Stimulated activated naive CD8-positive, alpha-beta T cell treated with anti-CD3 and anti-CD28 coated beads, Interleukin-15, amount 100 ng/mL, for 72 hours (primary cell): ENCODE measurements at regions not wholly inside any gene's neighbourhood (a gene's known extent, or its start where the extent isn't known, plus 50 kb on each side); places are given as distances from the start of the nearest gene placed in this dataset.

Experiments
- ATAC-seq: fragments of 150-1000 bp; cut with Tn5 transposase; 2 replicates; pipeline ENCODE4 v1.10.0; 2021; ENCODE audit warnings: mild to moderate bottlenecking, moderate library complexity
- DNase-seq, 2 donors: peaks; one replicate each; pipeline ENCODE4 v3.0.0; 2021 to 2022
- H3K27ac Mint-ChIP-seq, 2 donors: one replicate each; pipeline ENCODE4 v1.8.0; 2022; ENCODE audit warnings: mild to moderate bottlenecking in 2 of 2, mixed read lengths in 2 of 2, moderate library complexity in 2 of 2
- H3K27me3 Mint-ChIP-seq: one replicate; pipeline ENCODE4 v1.8.0; 2022; ENCODE audit warnings: mixed read lengths
- H3K4me1 Mint-ChIP-seq: one replicate; pipeline ENCODE4 v1.8.0; 2022; ENCODE audit warnings: mild to moderate bottlenecking, mixed read lengths
- H3K4me3 Mint-ChIP-seq, 2 donors: one replicate each; pipeline ENCODE4 v1.8.0; 2022; ENCODE audit warnings: mild to moderate bottlenecking in 2 of 2, mixed read lengths in 2 of 2, moderate library complexity in 1 of 2
- H3K9me3 Mint-ChIP-seq, 2 donors: one replicate each; pipeline ENCODE4 v1.8.0; 2022; ENCODE audit warnings: mixed read lengths in 2 of 2

GRCh38 chr3:176513604-176514003, 683.7 kb downstream of the TBL1XR1 start:
- H3K4me3 Mint-ChIP-seq = no peak overlapping the region
- H3K9me3 Mint-ChIP-seq = peaks cover 32 to 36% of the 10 kb centered on the region in 2 donors
- no peak overlapping the region for H3K27ac Mint-ChIP-seq
- no peaks in the 10 kb centered on the region for H3K4me1 Mint-ChIP-seq
- no peaks in the 10 kb centered on the region for H3K27me3 Mint-ChIP-seq
- DNase-seq (peak; percentile 3 to 9), ATAC-seq (no peak)

- DNase-seq (no peak), ATAC-seq (no peak)
- no peak overlapping the region for H3K27ac Mint-ChIP-seq
- no peak overlapping the region for H3K4me3 Mint-ChIP-seq
- no peaks in the 10 kb centered on the region for H3K27me3 Mint-ChIP-seq
- no peaks in the 10 kb centered on the region for H3K4me1 Mint-ChIP-seq
- peaks cover 32 to 40% of the 10 kb centered on the region in 2 donors for H3K9me3 Mint-ChIP-seq
Observed at GRCh38 chr3:176512037-176512436, 685.2 kb downstream of the TBL1XR1 start.

GRCh38 chr3:176510097-176510496, 687.2 kb downstream of the TBL1XR1 start:
- DNase-seq = no peak
- no peak for ATAC-seq
- H3K9me3 Mint-ChIP-seq = peaks cover 26 to 39% of the 10 kb centered on the region in 2 donors
- H3K27me3 Mint-ChIP-seq = no peaks in the 10 kb centered on the region
- no peaks in the 10 kb centered on the region for H3K4me1 Mint-ChIP-seq
- no peak overlapping the region for H3K27ac Mint-ChIP-seq
- no peak overlapping the region for H3K4me3 Mint-ChIP-seq

- no peaks in the 10 kb centered on the region for H3K27me3 Mint-ChIP-seq
- H3K4me1 Mint-ChIP-seq = no peaks in the 10 kb centered on the region
- H3K4me3 Mint-ChIP-seq = no peak overlapping the region
- H3K9me3 Mint-ChIP-seq = peaks cover 0 to 7% of the 10 kb centered on the region in 2 donors
- no peak for ATAC-seq
- no peak overlapping the region for H3K27ac Mint-ChIP-seq
- DNase-seq = no peak
Observed at GRCh38 chr3:176505878-176506621, 691.2 kb downstream of the TBL1XR1 start.

- DNase-seq (no peak), ATAC-seq (no peak)
- no peak overlapping the region for H3K4me3 Mint-ChIP-seq
- no peak overlapping the region for H3K27ac Mint-ChIP-seq
- H3K4me1 Mint-ChIP-seq = no peaks in the 10 kb centered on the region
- no peaks in the 10 kb centered on the region for H3K9me3 Mint-ChIP-seq
- H3K27me3 Mint-ChIP-seq = no peaks in the 10 kb centered on the region
Observed at GRCh38 chr3:176491084-176491483, 706.2 kb downstream of the TBL1XR1 start.

GRCh38 chr3:176490357-176490756, 706.9 kb downstream of the TBL1XR1 start:
- no peaks in the 10 kb centered on the region for H3K27me3 Mint-ChIP-seq
- ATAC-seq (no peak), DNase-seq (no peak)
- no peak overlapping the region for H3K27ac Mint-ChIP-seq
- no peaks in the 10 kb centered on the region for H3K9me3 Mint-ChIP-seq
- no peak overlapping the region for H3K4me3 Mint-ChIP-seq
- H3K4me1 Mint-ChIP-seq = no peaks in the 10 kb centered on the region

- H3K27ac Mint-ChIP-seq = no peak overlapping the region
- H3K4me1 Mint-ChIP-seq = no peaks in the 10 kb centered on the region
- peaks cover 13 to 25% of the 10 kb centered on the region in 2 donors for H3K9me3 Mint-ChIP-seq
- H3K4me3 Mint-ChIP-seq = no peak overlapping the region
- no peak for DNase-seq
- no peaks in the 10 kb centered on the region for H3K27me3 Mint-ChIP-seq
- no peak for ATAC-seq
Observed at GRCh38 chr3:176479248-176479647, 718.0 kb downstream of the TBL1XR1 start.

GRCh38 chr3:176469694-176470205, 727.5 kb downstream of the TBL1XR1 start:
- no peaks in the 10 kb centered on the region for H3K27me3 Mint-ChIP-seq
- no peak overlapping the region for H3K27ac Mint-ChIP-seq
- no peak overlapping the region for H3K4me3 Mint-ChIP-seq
- peaks cover 16 to 18% of the 10 kb centered on the region in 2 donors for H3K9me3 Mint-ChIP-seq
- ATAC-seq (no peak), DNase-seq (no peak)
- no peaks in the 10 kb centered on the region for H3K4me1 Mint-ChIP-seq

GRCh38 chr3:176463610-176464009, 733.7 kb downstream of the TBL1XR1 start:
- DNase-seq (no peak), ATAC-seq (no peak)
- Mint-ChIP-seq H3K27me3 (no peaks in the 10 kb centered on the region), H3K9me3 (peaks cover 4 to 12% of the 10 kb centered on the region in 2 donors), H3K4me1 (no peaks in the 10 kb centered on the region), H3K4me3 (no peak overlapping the region), H3K27ac (no peak overlapping the region)

- ATAC-seq (no peak), DNase-seq (no peak)
- Mint-ChIP-seq H3K27ac (no peak overlapping the region), H3K9me3 (peaks cover 7% of the 10 kb centered on the region in 2 donors), H3K4me1 (no peaks in the 10 kb centered on the region), H3K27me3 (no peaks in the 10 kb centered on the region), H3K4me3 (no peak overlapping the region)
Observed at GRCh38 chr3:176447369-176447768, 749.9 kb downstream of the TBL1XR1 start.

- DNase-seq = no peak
- Mint-ChIP-seq H3K4me1 (no peaks in the 10 kb centered on the region), H3K9me3 (peaks cover 0 to 7% of the 10 kb centered on the region in 2 donors), H3K27me3 (no peaks in the 10 kb centered on the region), H3K27ac (no peak overlapping the region), H3K4me3 (no peak overlapping the region)
- ATAC-seq = no peak
Observed at GRCh38 chr3:176442326-176442725, 755.0 kb downstream of the TBL1XR1 start.

- Mint-ChIP-seq H3K4me3 (no peak overlapping the region), H3K27me3 (no peaks in the 10 kb centered on the region), H3K9me3 (peaks cover 0 to 7% of the 10 kb centered on the region in 2 donors), H3K27ac (no peak overlapping the region), H3K4me1 (no peaks in the 10 kb centered on the region)
- DNase-seq = no peak
- no peak for ATAC-seq
Observed at GRCh38 chr3:176439729-176440128, 757.6 kb downstream of the TBL1XR1 start.

GRCh38 chr3:176431991-176432390, 765.3 kb downstream of the TBL1XR1 start:
- no peak for ATAC-seq
- no peak overlapping the region for H3K4me3 Mint-ChIP-seq

GRCh38 chr3:176431038-176431418, 766.3 kb downstream of the TBL1XR1 start:
- H3K4me1 Mint-ChIP-seq = no peaks in the 10 kb centered on the region
- DNase-seq = no peak

More at GRCh38 chr3:176431991-176432390, 765.3 kb downstream of the TBL1XR1 start:
- no peak for DNase-seq
- H3K9me3 Mint-ChIP-seq = peaks cover 0 to 7% of the 10 kb centered on the region in 2 donors
- H3K27ac Mint-ChIP-seq = peak overlapping the region in 1 of 2 donors; percentile 83
- H3K4me1 Mint-ChIP-seq = no peaks in the 10 kb centered on the region
- H3K27me3 Mint-ChIP-seq = no peaks in the 10 kb centered on the region

GRCh38 chr3:176430244-176431037, 766.8 kb downstream of the TBL1XR1 start:
- H3K9me3 Mint-ChIP-seq = peaks cover 0 to 7% of the 10 kb centered on the region in 2 donors
- no peak for ATAC-seq

More at GRCh38 chr3:176431038-176431418, 766.3 kb downstream of the TBL1XR1 start:
- H3K27me3 Mint-ChIP-seq = no peaks in the 10 kb centered on the region
- peaks cover 0 to 7% of the 10 kb centered on the region in 2 donors for H3K9me3 Mint-ChIP-seq
- no peak overlapping the region for H3K4me3 Mint-ChIP-seq
- ATAC-seq = no peak
- H3K27ac Mint-ChIP-seq = no peak overlapping the region

GRCh38 chr3:176428552-176428951, 768.7 kb downstream of the TBL1XR1 start:
- H3K27ac Mint-ChIP-seq = no peak overlapping the region
- no peaks in the 10 kb centered on the region for H3K4me1 Mint-ChIP-seq
- no peak overlapping the region for H3K4me3 Mint-ChIP-seq
- no peaks in the 10 kb centered on the region for H3K27me3 Mint-ChIP-seq
- DNase-seq (no peak), ATAC-seq (no peak)
- no peaks in the 10 kb centered on the region for H3K9me3 Mint-ChIP-seq

More at GRCh38 chr3:176430244-176431037, 766.8 kb downstream of the TBL1XR1 start:
- no peak overlapping the region for H3K4me3 Mint-ChIP-seq
- H3K4me1 Mint-ChIP-seq = no peaks in the 10 kb centered on the region
- H3K27me3 Mint-ChIP-seq = no peaks in the 10 kb centered on the region
- no peak for DNase-seq
- no peak overlapping the region for H3K27ac Mint-ChIP-seq
